Adrenal gland (tissue), 5 donors: ENCODE measurements at regions not wholly inside any gene's neighbourhood (a gene's known extent, or its start where the extent isn't known, plus 50 kb on each side); places are given as distances from the start of the nearest gene placed in this dataset.

Experiments
- POLR2A ChIP-seq, 2 donors: fragments of 450-650 bp; IDR thresholded peaks; one replicate each; pipeline ENCODE4 v1.6.1; 2017; ENCODE audit warnings: antibody characterized with exemption in 2 of 2, mild to moderate bottlenecking in 2 of 2, moderate library complexity in 1 of 2
- TF ChIP-seq, protein P1 (sequence below), 6 experiments: fragments of 450-650 bp in 4 of 6; fragments of 200-600 bp in 2 of 6; sonication (generic) in 1 of 6; IDR thresholded peaks; 1 replicate in 5 of 6; 2 replicates in 1 of 6; pipeline versions ENCODE4 v1.5.1 to v1.8.0; 2016 to 2021; ENCODE audit warnings: antibody characterized with exemption in 6 of 6, mild to moderate bottlenecking in 2 of 6, moderate library complexity in 1 of 6
- donor health status: DM: no; HTN: no; CAD: no.

DNA sequence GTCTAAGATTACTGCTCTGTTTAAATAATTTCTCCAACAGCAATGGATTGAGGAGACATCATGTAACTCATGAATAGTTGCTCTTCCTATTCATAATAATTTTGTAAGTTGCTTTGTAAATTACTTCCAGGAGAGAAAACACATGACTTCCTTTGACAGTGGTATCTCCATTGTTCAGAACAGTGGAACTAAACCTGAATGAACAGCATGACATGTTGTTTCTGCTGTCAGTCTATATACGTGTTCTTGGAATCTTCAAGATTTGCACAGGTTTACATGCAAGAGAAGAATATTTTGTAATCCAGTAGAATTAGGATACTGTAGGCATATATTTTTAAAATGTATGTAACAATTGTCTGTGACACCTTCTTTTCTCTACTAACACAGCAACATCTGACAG lies 618.8 kb upstream of the GRID2 start:
- no peak for TF ChIP-seq POLR2A (IDR thresholded peaks at IDR 0.05)
- TF ChIP-seq, protein P1, sequence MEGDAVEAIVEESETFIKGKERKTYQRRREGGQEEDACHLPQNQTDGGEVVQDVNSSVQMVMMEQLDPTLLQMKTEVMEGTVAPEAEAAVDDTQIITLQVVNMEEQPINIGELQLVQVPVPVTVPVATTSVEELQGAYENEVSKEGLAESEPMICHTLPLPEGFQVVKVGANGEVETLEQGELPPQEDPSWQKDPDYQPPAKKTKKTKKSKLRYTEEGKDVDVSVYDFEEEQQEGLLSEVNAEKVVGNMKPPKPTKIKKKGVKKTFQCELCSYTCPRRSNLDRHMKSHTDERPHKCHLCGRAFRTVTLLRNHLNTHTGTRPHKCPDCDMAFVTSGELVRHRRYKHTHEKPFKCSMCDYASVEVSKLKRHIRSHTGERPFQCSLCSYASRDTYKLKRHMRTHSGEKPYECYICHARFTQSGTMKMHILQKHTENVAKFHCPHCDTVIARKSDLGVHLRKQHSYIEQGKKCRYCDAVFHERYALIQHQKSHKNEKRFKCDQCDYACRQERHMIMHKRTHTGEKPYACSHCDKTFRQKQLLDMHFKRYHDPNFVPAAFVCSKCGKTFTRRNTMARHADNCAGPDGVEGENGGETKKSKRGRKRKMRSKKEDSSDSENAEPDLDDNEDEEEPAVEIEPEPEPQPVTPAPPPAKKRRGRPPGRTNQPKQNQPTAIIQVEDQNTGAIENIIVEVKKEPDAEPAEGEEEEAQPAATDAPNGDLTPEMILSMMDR (IDR thresholded peaks at IDR 0.05), result no peak
